Kidney (tissue), 13 donors: ENCODE measurements at regions not wholly inside any gene's neighbourhood (a gene's known extent, or its start where the extent isn't known, plus 50 kb on each side); places are given as distances from the start of the nearest gene placed in this dataset.
"Not testable (repeated sequence)": the region's sequence is repeated elsewhere in the genome, so short reads cannot be mapped to it uniquely, and the experiment has no call there.

Experiments
- DNase-seq, 5 donors: peaks; one replicate each; pipeline ENCODE4 v3.0.0-alpha.2; 2013 to 2020
- FAIRE-seq: peaks from 2 replicates; lab custom pipeline; 2012; peaks lifted over from hg19 to GRCh38; lab: Jason Lieb, UNC
- H3K27ac ChIP-seq, 2 donors: one replicate each; pipeline ENCODE4 v1.7.0; 2013; ENCODE audit warnings: low read depth in 2 of 2, low read length in 2 of 2, inconsistent platforms in 1 of 2
- H3K27me3 ChIP-seq: one replicate; pipeline ENCODE4 v1.7.1; 2013; ENCODE audit warnings: low read length, inconsistent platforms; ENCODE audit not compliant: control insufficient read depth, insufficient read depth
- H3K36me3 ChIP-seq, 3 donors: one replicate each; pipeline versions ENCODE4 v1.7.0 to v1.7.1; 2013; ENCODE audit warnings: low read length in 3 of 3, control low read depth in 1 of 3, inconsistent platforms in 1 of 3; ENCODE audit not compliant: insufficient read depth in 3 of 3, control insufficient read depth in 2 of 3
- H3K4me1 ChIP-seq, 3 donors: one replicate each; pipeline versions ENCODE4 v1.7.0 to v1.7.1; 2013; ENCODE audit warnings: low read length in 3 of 3, inconsistent platforms in 1 of 3, low read depth in 1 of 3; ENCODE audit not compliant: control insufficient read depth in 2 of 3, insufficient read depth in 2 of 3
- H3K4me3 ChIP-seq, 3 donors: one replicate each; pipeline versions ENCODE4 v1.7.0 to v1.8.1; 2013; ENCODE audit warnings: low read length in 3 of 3, control low read depth in 1 of 3, inconsistent platforms in 1 of 3
- H3K9ac ChIP-seq, 3 donors: one replicate each; pipeline versions ENCODE4 v1.7.0 to v1.7.1; 2013; ENCODE audit warnings: low read length in 3 of 3, control low read depth in 1 of 3, inconsistent platforms in 1 of 3
- H3K9me3 ChIP-seq, 3 donors: one replicate each; pipeline versions ENCODE4 v1.7.0 to v1.7.1; 2013; ENCODE audit warnings: low read length in 3 of 3, control low read depth in 1 of 3, inconsistent platforms in 1 of 3; ENCODE audit not compliant: control insufficient read depth in 2 of 3, insufficient read depth in 1 of 3
- CTCF ChIP-seq: IDR thresholded peaks from 3 replicates; pipeline ENCODE4 v1.5.1; 2012; ENCODE audit warnings: mild to moderate bottlenecking, moderate library complexity, borderline replicate concordance; ENCODE audit not compliant: insufficient read depth; ENCODE audit errors: extremely low read depth
- intact Hi-C: fragments of 100-400 bp; cut with DNase I; formaldehyde crosslinking; loops from one replicate; pipeline ENCODE4 v1.11.1; 2022
- donor health status: control.
- donor health status: control.
- donor health status: control.
- donor health status: control.
- donor health status: control.
- donor health status: DM: yes; HTN: yes; CAD: no.
- donor health status: Normal renal cell carcinoma (clear cell type).

- H3K27me3 ChIP-seq = no peaks in the 10 kb centered on the region
- H3K4me3 ChIP-seq = no peak overlapping the region
- no peaks in the 10 kb centered on the region for H3K36me3 ChIP-seq
- DNase-seq (no peak), FAIRE-seq (no peak)
- intact Hi-C loops = no loop called here
- H3K9ac ChIP-seq = no peak overlapping the region
- no peaks in the 10 kb centered on the region for H3K9me3 ChIP-seq
- H3K4me1 ChIP-seq = peaks cover 0 to 4% (median 0%) of the 10 kb centered on the region in 3 donors
- TF ChIP-seq CTCF = no peak
- no peak overlapping the region for H3K27ac ChIP-seq
Observed at GRCh38 chr13:73307481-73307880, 248.7 kb downstream of the KLF5 start.

GRCh38 chr13:73306688-73307087 lies 247.9 kb downstream of the KLF5 start:
- TF ChIP-seq CTCF = no peak
- H3K36me3 ChIP-seq = no peaks in the 10 kb centered on the region
- no peaks in the 10 kb centered on the region for H3K27me3 ChIP-seq
- H3K4me3 ChIP-seq = no peak overlapping the region
- no peak overlapping the region for H3K9ac ChIP-seq
- no peak for FAIRE-seq
- no peak overlapping the region for H3K27ac ChIP-seq
- DNase-seq = no peak
- H3K9me3 ChIP-seq = no peaks in the 10 kb centered on the region
- intact Hi-C loops = no loop called here
- H3K4me1 ChIP-seq = peaks cover 0 to 4% (median 0%) of the 10 kb centered on the region in 3 donors

GRCh38 chr13:73304442-73304841 lies 245.6 kb downstream of the KLF5 start:
- TF ChIP-seq CTCF = no peak
- Histone ChIP-seq H3K27me3 (no peaks in the 10 kb centered on the region), H3K9ac (no peak overlapping the region), H3K9me3 (no peaks in the 10 kb centered on the region), H3K4me3 (no peak overlapping the region), H3K4me1 (peaks cover 0 to 14% (median 0%) of the 10 kb centered on the region in 3 donors), H3K27ac (no peak overlapping the region), H3K36me3 (no peaks in the 10 kb centered on the region)
- intact Hi-C loops = no loop called here
- no peak for DNase-seq
- no peak for FAIRE-seq

GRCh38 chr13:73303851-73304250 lies 245.0 kb downstream of the KLF5 start:
- intact Hi-C loops = no loop called here
- no peaks in the 10 kb centered on the region for H3K27me3 ChIP-seq

GRCh38 chr13:73301622-73302021 lies 242.8 kb downstream of the KLF5 start:
- H3K36me3 ChIP-seq, H3K4me3 ChIP-seq, H3K9ac ChIP-seq, H3K9me3 ChIP-seq, intact Hi-C loops, H3K27ac ChIP-seq, DNase-seq, FAIRE-seq, H3K27me3 ChIP-seq: not testable (repeated sequence)
- peaks cover 0 to 14% (median 0%) of the 10 kb centered on the region in 3 donors for H3K4me1 ChIP-seq

More at GRCh38 chr13:73303851-73304250, 245.0 kb downstream of the KLF5 start:
- Histone ChIP-seq H3K4me3 (no peak overlapping the region), H3K36me3 (no peaks in the 10 kb centered on the region), H3K4me1 (peaks cover 0 to 14% (median 0%) of the 10 kb centered on the region in 3 donors), H3K27ac (no peak overlapping the region), H3K9me3 (no peaks in the 10 kb centered on the region), H3K9ac (no peak overlapping the region)
- FAIRE-seq = no peak
- DNase-seq = no peak
- no peak for TF ChIP-seq CTCF
